Neural crest cell (in vitro differentiated cells): ENCODE measurements at regions not wholly inside any gene's neighbourhood (a gene's known extent, or its start where the extent isn't known, plus 50 kb on each side); places are given as distances from the start of the nearest gene placed in this dataset.

ENCODE experiments used
- DNase-seq: peaks from one replicate; pipeline ENCODE4 v3.0.0; 2021; ENCODE audit warnings: low read depth, mixed read lengths, low spot score
- H3K27ac Mint-ChIP-seq: one replicate; pipeline ENCODE4 v1.8.0; 2021; ENCODE audit warnings: mild to moderate bottlenecking, mixed read lengths; ENCODE audit not compliant: unreplicated experiment
- H3K27me3 Mint-ChIP-seq: 2 replicates; pipeline ENCODE4 v1.8.0; 2021; ENCODE audit warnings: low read depth, mild to moderate bottlenecking, mixed read lengths
- H3K36me3 Mint-ChIP-seq: 2 replicates; pipeline ENCODE4 v1.8.0; 2021; ENCODE audit warnings: low read depth, mild to moderate bottlenecking, mixed read lengths
- H3K4me1 Mint-ChIP-seq: 2 replicates; pipeline ENCODE4 v1.8.0; 2021; ENCODE audit warnings: mixed read lengths
- H3K4me3 Mint-ChIP-seq: one replicate; pipeline ENCODE4 v1.8.0; 2021; ENCODE audit warnings: mild to moderate bottlenecking, mixed read lengths
- H3K9me3 Mint-ChIP-seq: 2 replicates; pipeline ENCODE4 v1.8.0; 2021; ENCODE audit warnings: mixed read lengths
- CTCF ChIP-seq: fragments of 200-600 bp; sonication (generic); conservative IDR thresholded peaks from 2 replicates; pipeline ENCODE4 v1.5.0; 2021; ENCODE audit warnings: antibody characterized with exemption, mild to moderate bottlenecking

DNA sequence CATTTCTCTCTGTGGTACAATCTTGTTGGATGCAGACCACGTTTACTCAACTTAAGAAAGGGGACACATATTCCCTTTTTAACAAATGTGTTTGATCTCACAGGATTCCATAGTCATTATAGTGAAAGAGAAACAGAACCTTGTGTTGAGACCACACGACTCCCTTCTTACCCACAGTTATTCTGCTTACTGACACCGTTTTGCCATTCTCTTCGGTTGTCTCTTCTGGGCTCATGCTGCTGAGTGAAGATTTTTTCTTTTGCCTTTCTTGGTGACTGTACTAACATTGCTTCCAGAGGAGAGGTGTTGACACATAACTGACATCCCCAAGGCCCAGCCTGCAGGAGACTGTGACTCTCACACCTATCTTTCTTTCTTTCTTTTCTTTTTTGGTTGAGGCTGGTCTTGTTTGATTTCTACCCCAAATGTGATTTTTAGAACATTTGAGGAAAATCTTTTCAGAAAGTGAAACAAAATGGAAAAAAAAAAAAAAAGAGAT lies 61.2 kb upstream of the OTOGL start:
- Mint-ChIP-seq H3K9me3 (no peaks in the 10 kb centered on the region), H3K27ac (no peak overlapping the region), H3K36me3 (no peaks in the 10 kb centered on the region), H3K27me3 (no peaks in the 10 kb centered on the region), H3K4me3 (no peak overlapping the region), H3K4me1 (no peaks in the 10 kb centered on the region)
- no peak for DNase-seq
- no peak for TF ChIP-seq CTCF

- TF ChIP-seq CTCF: no peak
Measured at GRCh38 chr12:80033448-80033847, 65.9 kb upstream of the OTOGL start.

GRCh38 chr12:80032946-80033345 lies 66.4 kb upstream of the OTOGL start:
- no peak for TF ChIP-seq CTCF
- Mint-ChIP-seq H3K4me1 (peaks cover 6% of the 10 kb centered on the region), H3K4me3 (no peak overlapping the region), H3K27me3 (no peaks in the 10 kb centered on the region), H3K27ac (no peak overlapping the region), H3K9me3 (no peaks in the 10 kb centered on the region), H3K36me3 (no peaks in the 10 kb centered on the region)
- no peak for DNase-seq

More at GRCh38 chr12:80033448-80033847, 65.9 kb upstream of the OTOGL start:
- Mint-ChIP-seq H3K4me1 (peaks cover 6% of the 10 kb centered on the region), H3K36me3 (no peaks in the 10 kb centered on the region), H3K27me3 (no peaks in the 10 kb centered on the region), H3K9me3 (no peaks in the 10 kb centered on the region), H3K27ac (no peak overlapping the region), H3K4me3 (no peak overlapping the region)
- DNase-seq: no peak

DNA sequence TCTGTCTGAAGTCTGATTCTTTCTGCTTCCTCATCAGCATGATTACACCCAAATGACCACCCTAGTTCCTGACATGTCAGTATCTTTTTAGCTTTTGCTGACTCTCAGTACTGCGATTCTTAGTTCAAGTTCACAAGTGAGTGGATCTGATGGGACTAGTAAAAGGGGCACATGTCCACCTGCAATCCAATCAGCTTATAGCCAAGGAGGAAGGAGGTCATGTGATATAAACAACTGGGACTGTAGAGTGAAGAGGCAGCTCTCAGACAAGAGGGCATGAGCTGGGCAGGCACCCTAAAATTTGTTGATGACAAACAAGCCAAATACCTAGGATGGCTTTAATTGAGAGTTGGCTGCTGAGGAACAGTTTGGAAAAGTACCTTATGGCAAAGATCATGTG lies 68.1 kb upstream of the OTOGL start:
- Mint-ChIP-seq H3K36me3 (no peaks in the 10 kb centered on the region), H3K27ac (no peak overlapping the region), H3K27me3 (no peaks in the 10 kb centered on the region), H3K9me3 (no peaks in the 10 kb centered on the region), H3K4me1 (peaks cover 6% of the 10 kb centered on the region), H3K4me3 (no peak overlapping the region)
- TF ChIP-seq CTCF: no peak
- no peak for DNase-seq

- peaks cover 2% of the 10 kb centered on the region for H3K36me3 Mint-ChIP-seq
- no peak for TF ChIP-seq CTCF
- H3K27me3 Mint-ChIP-seq: no peaks in the 10 kb centered on the region
- DNase-seq: no peak
- H3K9me3 Mint-ChIP-seq: peaks cover 4% of the 10 kb centered on the region
- no peak overlapping the region for H3K27ac Mint-ChIP-seq
- H3K4me3 Mint-ChIP-seq: no peak overlapping the region
- no peaks in the 10 kb centered on the region for H3K4me1 Mint-ChIP-seq
Measured at GRCh38 chr12:80025638-80026037, 73.7 kb upstream of the OTOGL start.

DNA sequence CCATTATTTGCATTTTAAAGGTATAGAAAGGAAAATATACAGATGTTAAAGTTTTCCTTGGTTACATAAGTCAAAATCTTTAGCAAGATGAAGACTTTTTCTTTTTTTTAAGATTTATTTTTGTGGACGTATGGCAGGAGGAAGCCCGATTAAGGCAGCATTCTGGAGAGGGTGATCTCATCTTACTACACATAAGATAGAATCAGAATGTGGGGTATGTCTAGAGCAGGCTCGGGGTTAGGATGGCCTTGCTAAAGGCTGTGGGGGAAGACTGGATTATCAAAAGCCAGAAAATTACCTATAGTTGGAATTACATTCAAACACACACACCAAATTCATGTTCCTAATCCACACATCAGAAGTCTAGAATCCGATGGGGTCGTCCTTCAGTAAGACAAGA lies 79.6 kb upstream of the OTOGL start:
- Mint-ChIP-seq H3K9me3 (peaks cover 2% of the 10 kb centered on the region), H3K4me3 (no peak overlapping the region), H3K27me3 (no peaks in the 10 kb centered on the region), H3K4me1 (peaks cover 32% of the 10 kb centered on the region), H3K27ac (no peak overlapping the region), H3K36me3 (no peaks in the 10 kb centered on the region)
- no peak for DNase-seq
- TF ChIP-seq CTCF: no peak
